Epithelial cell of prostate (primary cell): ENCODE measurements at regions not wholly inside any gene's neighbourhood (a gene's known extent, or its start where the extent isn't known, plus 50 kb on each side); places are given as distances from the start of the nearest gene placed in this dataset.
"Not testable (repeated sequence)": the region's sequence is repeated elsewhere in the genome, so short reads cannot be mapped to it uniquely, and the experiment has no call there.

Experiments
- DNase-seq: peaks from one replicate; pipeline ENCODE4 v3.0.0-alpha.2; 2011; ENCODE audit warnings: low read depth, low spot score
- H3K27ac ChIP-seq: fragments of 450-650 bp; 2 replicates; pipeline ENCODE4 v1.5.1; 2017; ENCODE audit warnings: mild to moderate bottlenecking

GRCh38 chr20:17873410-17874270 lies 95.0 kb downstream of the SNX5 start:
- no peak for DNase-seq
- H3K27ac ChIP-seq, result no peak overlapping the region

- no peak overlapping the region for H3K27ac ChIP-seq
- no peak for DNase-seq
These were observed 95.6 kb downstream of the SNX5 start for GRCh38 chr20:17872959-17873358.

- no peak overlapping the region for H3K27ac ChIP-seq
- DNase-seq, result no peak
These were observed 96.2 kb downstream of the SNX5 start for GRCh38 chr20:17872434-17872833.

- no peak for DNase-seq
- H3K27ac ChIP-seq, result no peak overlapping the region
These were observed 96.7 kb downstream of the SNX5 start for GRCh38 chr20:17871886-17872285.

GRCh38 chr20:17871181-17871580 lies 97.4 kb downstream of the SNX5 start:
- H3K27ac ChIP-seq, result no peak overlapping the region
- DNase-seq, result no peak

DNA sequence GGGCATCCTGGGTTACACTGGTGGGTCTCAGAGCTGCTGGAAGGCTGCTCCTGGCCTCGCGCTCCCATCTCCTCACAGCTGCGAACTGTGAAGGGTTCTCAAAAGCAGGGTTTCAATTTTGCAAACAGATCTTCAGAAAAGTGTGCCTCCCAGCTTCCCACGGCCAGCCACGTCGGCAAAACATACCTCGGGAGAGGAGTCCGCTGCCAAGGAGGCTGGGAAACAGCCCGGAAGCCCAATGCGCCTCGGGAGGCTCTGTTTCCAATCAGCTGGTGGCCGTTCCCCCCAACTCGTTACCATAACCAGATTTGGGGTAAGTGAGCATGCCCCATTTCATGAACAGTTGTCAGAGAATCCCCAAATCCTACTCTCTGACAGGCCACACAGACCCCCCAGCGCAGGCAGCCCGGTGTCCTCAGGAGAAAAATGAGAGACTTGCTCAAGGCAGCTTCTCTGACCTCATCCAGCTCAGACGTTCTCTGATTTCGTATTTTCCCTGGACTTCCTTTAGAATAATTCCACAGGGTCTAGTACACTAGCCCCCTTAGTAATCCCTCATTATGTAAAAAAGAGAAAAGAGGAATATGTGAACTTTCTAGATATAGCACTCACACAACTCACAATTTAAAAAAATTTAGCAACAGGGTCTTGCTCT lies 98.4 kb downstream of the SNX5 start:
- H3K27ac ChIP-seq, result no peak overlapping the region
- DNase-seq, result no peak

GRCh38 chr20:17869295-17869994 lies 99.1 kb downstream of the SNX5 start:
- DNase-seq, result no peak
- H3K27ac ChIP-seq, result no peak overlapping the region

- no peak overlapping the region for H3K27ac ChIP-seq
- DNase-seq, result no peak
These were observed 99.8 kb downstream of the SNX5 start for GRCh38 chr20:17868700-17869231.

DNA sequence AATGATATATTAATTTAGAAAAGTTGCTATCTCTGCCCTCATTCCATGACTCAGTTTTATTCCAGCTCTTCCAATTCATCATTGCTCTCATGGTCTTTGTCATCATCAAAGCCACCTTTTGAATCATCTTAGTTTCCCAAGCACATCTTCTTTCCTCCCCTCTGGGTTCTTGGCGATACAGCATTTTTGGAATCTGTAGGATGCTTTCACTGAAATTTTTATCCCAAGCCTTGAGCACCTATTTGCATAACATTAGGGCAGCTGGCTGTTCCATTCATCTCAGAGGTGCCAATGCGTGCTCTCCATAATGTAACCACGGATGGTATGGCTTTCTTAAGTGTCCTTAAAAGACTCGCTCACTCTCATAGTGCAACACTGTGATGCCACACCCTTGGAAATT lies 100.4 kb downstream of the SNX5 start:
- DNase-seq, result no peak

DNA sequence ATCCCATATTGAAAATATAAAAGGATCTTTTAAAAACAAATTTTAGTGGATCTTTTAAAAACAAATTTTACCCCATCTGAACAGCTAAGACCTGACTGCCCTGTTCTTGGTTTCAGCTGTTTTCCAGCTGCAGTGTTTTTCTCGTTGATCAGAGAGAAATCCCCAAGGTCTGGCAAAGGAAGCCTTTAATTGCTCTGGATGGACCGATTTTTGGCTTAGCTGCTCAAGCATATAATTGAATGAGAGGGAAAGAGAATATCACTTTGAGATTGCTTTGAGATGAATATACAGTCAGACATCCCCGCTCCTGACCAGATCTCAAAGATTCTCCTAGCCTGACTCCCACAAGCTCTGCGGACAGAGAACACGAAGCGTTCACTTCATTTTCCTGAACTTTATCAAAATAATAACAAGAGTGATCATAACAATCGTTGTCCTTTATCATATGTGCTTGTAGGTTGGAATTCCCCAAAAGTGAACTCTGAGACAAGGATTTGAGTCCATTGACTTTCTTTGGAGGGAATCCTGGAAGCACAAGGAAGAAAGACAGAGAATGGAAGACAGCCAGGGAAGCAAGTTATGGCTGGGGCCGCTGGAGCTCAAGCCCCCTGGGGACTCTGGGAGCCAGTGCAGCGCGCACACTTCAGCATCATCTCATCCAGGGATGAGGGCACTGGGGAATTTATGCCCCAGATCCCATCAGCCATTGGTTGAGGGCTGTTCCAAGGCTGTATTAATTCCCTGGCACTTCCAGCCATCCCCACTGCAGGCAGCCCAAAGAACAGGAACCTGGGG lies 101.3 kb downstream of the SNX5 start:
- H3K27ac ChIP-seq, result no peak overlapping the region
- no peak for DNase-seq

More for the DNA sequence above, 100.4 kb downstream of the SNX5 start:
- no peak overlapping the region for H3K27ac ChIP-seq

DNA sequence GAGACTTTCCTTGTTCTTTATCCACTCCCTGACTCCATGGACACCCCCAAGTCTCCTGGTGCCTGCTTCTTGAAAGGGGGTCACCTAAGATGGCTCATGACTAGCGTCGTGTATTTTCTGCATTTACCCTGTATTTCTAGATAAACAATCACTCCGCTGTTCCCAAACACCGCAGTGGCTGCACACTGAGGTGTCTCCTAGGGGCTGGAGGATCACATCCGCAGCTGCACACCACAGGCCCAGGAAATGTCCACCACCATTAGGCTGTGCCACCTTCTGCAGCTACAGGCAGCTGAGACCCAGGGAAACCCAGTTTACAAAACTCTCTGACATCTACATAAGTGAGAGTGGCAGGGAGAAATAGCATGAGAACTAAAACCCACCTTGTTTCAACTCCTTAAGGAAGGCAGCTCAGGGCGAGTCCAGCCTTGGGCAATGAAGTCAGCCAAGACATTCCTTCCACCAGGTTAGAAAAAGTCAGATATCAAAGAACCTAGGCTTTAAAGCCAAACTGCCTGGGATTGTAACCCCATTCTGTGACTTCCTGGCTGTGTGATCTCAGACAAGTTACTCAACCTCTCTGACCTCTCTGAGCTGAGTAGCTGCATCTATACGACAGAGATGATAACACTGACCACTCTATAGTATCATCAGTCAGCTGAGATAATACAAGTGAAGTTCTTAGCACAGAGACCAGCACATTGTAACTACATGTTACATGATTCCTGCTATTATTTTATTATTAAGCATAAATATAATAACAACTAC lies 102.2 kb downstream of the SNX5 start:
- H3K27ac ChIP-seq, result no peak overlapping the region
- no peak for DNase-seq

DNA sequence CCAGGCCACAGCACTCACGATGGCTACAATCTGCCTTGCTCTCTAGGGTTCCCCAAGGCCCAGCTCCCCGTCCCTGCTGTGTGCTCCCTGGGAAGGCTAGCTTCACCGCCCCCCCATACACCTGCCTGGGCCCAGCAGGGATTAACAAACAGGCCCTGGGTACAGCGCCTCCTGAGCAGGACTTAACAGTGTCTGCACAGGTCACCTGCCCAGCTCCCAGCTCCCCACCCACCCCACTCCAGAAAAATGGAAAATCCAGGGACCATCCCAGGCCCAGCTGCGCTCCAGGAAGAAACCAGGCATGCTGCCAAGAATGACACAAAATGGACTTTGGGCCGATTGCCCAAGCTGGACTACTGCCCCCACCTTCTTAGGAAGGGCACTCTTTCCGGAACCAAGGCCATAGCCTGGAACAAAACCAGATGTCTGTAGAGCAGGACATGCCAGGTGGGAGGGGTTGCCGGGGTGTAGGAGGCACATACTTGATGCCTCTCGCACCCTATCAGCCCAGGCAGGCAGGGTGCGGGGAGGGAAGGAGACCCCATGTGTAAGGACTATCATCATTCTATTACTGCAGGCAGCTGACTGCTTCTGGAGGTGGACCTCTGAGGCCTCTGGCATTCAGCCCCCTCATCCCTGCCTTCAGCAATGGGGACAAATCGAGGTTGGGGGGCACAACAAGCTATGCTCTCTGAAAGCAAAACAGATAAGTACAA lies 104.9 kb downstream of the SNX5 start:
- no peak overlapping the region for H3K27ac ChIP-seq
- DNase-seq, result no peak

DNA sequence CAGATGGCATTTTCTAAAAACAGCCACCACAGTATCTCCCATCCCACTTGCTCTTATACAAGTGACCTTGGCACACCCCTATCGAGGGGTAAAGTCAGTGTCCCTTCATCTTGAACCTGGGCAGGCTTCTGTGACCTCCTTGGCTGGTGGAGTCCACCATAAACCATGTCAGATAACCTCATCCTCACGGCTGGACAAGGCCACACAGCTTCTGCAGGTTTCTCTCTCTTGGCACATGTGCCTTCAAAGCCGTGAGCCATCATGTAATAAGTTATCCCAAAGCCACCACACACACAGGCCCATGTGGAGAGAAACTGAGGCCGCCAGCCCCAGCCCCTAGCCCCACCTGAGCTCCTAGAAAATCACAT lies 105.4 kb downstream of the SNX5 start:
- H3K27ac ChIP-seq, result no peak overlapping the region
- no peak for DNase-seq

GRCh38 chr20:17862171-17862570 lies 106.4 kb downstream of the SNX5 start:
- H3K27ac ChIP-seq, result no peak overlapping the region
- no peak for DNase-seq

GRCh38 chr20:17861620-17862019 lies 107.0 kb downstream of the SNX5 start:
- not testable (repeated sequence) for DNase-seq, H3K27ac ChIP-seq

GRCh38 chr20:17860301-17861197 lies 108.0 kb downstream of the SNX5 start:
- no peak overlapping the region for H3K27ac ChIP-seq
- DNase-seq, result no peak

DNA sequence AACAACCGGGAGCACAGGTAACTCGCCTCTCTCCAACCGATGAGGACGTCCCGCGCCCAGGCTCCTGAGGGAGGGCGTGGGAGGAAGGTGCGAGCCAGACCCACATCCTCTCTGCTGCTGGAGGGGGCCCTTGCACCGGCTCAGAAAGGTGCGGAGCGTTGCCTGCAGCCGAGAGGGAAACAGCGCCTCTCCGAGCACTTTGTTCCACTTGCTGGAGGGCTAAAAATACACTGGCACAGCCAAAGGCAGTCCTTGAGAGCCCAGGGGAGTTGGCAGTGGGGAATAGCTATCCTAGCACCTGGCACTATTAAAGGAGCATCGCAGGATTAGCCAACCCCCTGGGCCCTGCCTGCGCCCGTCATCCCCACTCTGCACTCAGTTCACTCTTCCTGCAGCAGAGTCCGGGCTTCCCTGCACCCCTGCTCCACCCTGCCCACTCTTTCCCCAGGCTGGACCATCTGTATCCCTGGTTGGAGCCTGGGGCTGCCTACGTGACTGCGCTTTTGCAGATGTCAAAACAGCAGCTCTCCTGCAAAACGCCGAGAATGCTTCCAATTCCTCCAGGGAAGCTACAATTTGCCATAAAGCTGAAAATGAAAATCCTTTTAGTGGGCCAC lies 108.9 kb downstream of the SNX5 start:
- H3K27ac ChIP-seq, result no peak overlapping the region
- DNase-seq, result no peak
